ENCODE measurements at regions not wholly inside any gene's neighbourhood (a gene's known extent, or its start where the extent isn't known, plus 50 kb on each side); places are given as distances from the start of the nearest gene placed in this dataset.
A peak's percentile ranks its signal among the peaks of the same experiment; 100 is the strongest.

DNA sequence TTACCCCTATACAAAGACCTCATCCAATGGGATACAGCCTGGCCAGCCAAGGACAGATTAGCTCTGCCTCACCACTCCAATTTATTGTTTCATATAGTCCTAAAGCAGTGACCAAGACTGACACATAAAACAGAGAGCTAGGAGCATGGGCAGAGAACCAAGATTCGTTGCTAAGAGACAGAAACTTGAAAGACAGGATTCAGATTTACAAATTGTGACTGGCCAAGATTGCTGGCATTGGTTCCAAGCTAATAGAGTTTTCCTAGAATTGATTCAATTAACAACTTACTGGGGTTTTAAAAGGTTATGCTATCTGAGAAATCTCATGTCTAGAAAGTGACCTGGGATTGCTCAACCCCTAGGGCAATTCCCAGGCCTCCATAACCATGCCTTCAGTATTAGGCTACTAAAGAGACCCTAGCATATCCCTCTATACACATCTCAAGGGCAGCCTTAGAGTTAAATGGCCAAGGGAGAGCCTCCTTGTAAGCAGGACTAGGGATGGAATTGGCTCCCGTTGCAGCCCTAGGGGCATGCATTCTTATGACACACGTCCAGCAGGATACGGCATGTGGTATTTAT, 75.6 kb downstream of the ICOS start:
- DNase-seq = no peak

DNA sequence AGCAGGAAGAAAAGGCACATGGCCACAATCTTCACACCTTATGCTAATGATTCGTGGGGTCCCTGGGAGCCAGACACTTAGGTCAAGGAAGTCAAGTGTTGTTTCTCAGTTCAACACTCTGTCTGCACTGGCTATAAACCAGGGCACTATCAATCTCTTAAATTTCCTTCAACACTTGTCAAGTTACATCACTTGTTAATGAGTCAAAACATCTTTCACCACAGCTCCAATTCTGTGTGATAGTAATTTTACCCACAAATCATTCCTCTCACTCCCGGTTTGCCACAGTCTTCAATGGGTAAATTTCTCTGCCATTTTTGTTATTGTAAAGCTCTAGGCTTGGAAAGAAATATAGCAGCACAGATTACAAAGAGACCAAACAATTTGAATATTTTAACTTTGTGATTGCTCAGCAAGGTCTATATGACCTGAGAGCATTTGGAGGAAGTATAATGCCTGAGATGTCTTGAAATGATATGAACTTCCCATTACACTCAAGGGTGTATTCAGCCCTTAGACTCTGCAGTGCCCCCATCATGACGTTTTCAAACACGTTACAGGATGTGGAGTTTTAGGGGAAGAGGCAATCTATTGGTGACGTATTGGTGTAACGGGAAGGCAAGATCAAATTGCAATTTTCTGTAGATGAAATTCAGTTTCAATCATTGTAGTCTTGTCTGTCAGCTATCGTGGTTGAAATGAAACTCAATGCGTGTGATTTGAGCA, 78.7 kb downstream of the ICOS start:
- peak; percentile 49 to 80 for DNase-seq

DNA sequence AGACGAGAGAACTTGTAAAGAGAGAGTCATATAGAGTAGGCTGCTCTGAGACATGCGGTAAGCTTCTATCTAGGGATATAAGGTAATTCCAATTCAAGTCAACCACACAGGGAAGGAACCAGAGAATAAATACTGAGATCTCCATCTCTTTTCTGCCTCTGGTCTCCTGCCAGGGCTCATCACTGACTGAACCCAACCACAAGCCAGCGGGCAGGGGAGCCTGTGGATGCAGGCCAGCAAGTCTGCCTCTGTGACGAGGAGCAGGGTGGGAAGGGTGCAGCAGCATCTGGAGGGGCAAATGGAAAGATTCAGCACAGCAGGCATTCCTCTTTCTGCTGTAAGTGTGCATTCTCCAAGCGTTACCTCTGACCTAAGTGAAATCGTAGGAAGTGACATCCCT, 82.2 kb downstream of the ICOS start:
- DNase-seq = no peak

DNA sequence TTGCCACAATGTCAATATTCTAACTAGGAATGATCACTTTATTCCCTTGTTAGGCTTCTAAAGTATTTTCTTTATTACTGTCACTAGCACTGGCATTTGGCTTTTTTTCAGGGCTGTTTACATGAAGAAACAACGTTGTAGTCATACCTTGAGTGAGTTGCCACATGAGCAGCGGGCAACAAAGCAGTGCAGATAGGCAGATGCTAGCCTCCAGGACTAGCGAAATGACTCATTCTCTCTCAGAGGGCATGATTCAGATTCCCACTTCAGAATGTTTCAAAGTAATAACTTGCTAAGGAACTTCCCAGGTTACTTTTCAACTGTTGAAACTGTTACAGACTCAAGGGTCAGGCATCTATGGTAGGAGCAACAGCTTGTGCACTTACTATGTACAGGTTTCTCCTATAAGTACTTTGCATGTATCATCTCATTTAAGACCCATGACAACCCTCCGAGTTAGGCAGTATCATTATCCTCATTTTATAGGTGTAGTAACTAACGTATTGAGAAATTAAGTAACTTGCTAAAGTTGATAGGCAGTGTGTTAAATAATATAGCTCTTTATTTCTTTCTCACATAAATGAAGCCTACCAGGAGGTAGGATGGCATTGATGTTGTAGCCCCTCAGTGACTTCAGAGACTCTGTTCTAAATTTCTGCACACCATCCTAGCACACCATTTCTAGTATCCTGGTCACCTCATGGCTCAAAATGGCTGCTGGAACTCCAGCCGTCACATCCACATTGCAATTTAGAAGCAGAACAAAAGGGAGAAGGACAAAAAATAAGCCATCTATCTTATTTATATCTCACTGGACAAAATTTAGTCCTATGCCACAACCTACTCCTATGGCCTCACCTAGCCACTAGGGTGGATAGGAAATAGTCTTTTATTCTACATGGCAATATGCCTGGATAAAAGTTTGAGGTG, 83.3 kb downstream of the ICOS start:
- no peak for DNase-seq

DNA sequence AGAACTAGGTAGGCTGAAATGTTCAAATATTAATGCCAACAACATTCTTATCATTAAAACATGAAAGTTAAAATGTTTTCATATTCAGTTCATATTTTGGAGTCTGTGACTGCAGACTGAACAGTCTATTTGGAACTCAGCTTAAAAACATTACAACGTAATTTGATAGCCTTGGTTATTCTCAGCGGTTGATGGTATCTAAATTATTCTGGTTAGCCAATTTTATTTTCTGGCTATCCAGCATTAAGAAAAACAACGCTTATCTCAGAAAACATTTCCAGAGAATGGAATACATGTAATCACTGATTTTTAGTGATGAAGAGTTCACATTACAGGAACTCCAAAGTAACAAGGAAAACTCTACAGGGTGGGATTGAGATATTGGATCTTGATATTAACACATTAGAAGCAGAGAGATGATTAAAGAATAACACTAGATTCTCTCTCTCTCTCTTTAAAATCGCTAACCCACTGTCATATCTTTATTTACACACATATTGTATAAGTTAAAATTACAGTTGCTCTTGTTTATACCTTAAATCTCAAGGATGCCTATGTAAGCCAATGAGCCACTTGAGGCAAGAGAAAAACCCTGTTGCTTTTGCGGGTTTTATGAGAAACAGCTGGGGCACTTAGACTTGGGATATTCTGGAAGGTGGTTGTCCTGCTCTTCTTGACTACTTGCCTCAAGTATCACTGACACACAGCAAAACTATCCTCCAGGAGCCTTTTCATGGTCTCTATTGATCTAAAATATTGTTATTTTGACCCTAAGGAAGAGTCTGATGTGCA, 84.9 kb downstream of the ICOS start:
- no peak for DNase-seq

DNA sequence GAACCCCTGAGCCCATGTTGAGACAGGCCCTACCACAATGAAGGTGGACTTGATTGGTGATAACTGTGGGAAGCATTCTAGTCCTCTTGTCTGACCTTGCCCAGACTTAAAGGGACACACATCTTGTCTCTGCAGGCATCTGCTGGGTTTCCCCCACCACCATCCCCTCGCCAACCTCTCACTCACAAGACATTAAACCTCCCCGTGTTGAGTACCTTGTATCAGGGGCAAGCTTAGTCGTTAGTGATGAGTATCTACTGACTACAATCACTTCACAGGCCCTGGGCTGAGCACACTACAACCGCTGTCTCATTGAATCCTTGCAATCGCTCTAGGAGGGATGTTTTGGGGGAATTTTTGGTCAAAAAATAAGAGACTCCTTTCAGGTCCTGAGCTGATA, 86.0 kb downstream of the ICOS start:
- no peak for DNase-seq

DNA sequence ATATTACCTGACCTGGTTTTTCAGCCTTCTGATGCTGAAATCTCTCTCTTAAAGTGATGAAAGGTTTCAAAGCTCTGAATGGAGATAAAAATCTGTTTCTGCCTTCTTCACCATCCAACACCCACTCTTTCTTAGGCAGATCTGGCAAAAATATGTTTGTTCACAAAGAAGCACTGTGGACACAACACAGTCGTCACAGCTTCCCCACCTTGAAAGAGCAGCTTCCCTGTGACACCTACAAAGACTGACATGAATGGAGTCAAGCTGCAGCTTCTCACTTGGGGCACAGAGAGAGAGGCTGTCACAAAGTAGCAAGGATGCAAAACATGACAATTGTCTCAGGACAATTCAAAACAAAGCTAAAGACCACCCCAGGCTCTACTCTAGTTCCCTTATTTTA, 86.5 kb downstream of the ICOS start:
- no peak for DNase-seq

DNA sequence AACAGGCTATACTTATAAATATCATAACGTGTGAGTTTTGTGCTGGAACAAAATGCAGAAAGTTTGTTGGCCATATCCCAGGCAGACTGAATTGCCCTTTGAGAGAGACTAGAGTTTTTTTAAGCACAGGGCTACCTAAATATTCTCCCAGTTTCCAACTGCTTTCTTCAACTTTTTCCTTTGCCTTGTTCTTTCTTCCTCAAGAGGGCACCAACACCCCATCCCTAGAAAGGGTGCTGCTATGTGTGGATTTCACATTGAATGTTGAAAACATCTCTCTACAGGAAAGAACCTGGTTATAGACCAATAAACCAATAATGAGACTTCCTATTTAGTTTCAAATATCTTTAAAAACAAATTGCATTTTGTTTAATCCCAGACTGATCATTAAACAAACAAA, 87.9 kb downstream of the ICOS start:
- no peak for DNase-seq

DNA sequence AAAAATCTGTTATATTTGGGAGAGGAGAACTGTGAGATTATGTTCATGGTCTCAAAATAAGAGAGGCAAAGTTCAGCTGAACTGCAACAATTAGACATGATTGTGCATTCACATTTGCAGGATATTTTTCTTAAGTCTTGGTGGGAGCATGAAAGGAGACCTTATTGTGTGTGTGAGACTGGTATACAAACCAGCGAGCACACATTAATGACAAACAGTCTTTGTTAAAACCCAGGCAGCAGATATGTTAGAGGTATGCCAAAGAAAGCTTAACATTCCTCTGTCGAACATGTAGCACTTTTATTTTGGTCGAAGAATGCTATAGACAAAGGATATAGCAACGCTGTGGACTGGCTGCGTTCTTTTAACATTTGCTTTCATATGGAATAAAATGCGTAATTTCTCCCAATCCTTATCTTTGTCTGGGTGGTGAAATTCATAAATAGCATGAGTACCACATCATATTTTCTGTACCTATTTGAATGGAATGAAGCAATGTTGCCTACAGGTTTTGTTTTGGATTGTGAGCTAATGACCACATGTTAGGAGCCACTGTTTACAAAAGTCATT, 88.4 kb downstream of the ICOS start:
- no peak for DNase-seq

DNA sequence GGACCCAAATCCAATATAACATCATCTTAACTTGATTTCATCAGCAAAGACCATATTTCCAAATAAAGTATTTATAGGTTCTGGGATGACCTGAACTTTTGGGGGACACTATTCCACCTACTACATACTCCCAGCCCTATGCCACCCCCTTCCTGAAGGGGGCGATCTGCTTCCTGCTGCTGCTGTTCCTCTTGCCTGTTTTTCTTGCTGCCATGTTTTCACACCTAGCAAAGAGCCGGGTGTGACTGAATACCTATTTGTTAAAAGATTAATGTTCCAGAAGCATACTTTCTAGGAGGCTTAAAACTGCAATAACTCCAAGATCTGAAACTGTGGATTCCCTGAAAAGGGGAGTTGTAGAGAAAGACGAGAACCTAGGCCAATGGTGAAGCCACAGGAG, 89.7 kb downstream of the ICOS start:
- DNase-seq = no peak

DNA sequence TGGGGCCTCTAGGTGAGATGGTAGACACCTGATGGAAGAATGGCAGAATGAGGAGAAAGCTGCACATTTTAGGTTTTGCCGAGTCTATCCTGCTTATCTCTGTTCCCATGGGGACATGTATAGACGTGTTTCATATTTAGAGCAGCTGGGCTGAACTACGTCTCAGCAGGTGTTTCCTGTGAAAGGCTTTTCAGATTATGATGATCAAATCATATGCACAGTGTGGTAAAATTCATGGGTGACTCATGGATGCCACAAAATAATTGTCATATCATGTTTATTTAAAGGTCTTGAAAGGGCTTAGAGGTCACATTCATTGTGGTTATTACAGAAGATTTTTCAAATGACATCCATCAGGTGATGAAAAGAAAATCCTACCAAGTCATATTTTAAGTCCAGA, 90.5 kb downstream of the ICOS start:
- DNase-seq = peak; percentile 12 to 59

DNA sequence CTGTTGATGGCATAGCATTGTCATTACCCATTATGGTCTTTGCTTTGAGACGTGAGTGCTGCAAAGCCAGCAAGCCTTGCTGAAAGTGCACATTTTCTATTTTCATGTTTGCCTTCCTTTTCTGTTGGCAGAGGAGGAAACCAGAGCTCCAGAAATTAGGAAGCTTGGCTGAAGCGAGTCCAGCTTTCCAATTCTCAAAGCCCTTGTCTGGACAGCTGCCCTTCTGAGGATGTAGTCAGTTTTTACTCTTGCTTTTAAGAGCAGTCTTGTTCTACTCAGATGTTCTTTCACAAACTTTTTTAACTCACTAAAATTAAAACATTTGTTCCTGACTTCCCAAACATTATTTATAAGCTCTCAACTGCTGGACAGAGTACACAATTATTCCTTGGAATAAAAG, 93.8 kb downstream of the ICOS start:
- DNase-seq = no peak

DNA sequence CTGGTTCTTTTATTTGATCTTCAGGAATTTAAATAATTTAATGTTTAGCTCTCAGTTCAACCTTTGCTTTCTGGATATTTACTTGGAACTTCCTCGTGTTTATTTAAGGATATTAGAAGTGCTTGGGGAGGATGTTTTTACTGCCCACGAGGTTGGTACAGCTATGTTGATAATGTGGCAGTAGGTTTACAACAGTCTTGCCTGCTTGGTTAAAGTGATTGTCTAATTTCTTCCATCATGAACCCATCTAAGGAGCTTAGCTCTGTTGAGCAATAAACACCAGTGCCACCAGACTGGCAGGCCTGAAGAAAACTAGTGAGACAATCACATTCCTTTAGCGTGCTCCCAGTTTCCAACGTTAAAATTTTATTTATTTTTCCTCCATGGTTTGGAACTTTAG, 94.5 kb downstream of the ICOS start:
- DNase-seq = no peak

DNA sequence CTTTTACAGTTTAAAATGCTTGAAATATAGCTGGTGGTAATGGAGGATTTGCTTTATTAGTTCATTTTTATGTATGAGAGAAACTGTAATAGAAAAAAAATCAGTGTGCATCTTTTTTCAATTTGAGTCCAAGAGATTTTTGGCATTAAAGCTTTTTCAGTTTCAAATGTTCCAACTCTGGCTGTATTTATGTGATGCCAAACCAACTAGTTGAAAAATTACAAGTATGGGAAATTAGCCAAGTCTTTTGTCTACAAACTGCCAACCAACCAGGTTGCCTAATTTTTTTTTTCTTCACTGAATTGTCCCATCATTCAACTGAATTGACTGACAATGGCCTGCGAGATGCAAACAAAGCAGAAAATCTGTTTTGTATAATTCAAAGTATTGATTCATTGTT, 95.7 kb downstream of the ICOS start:
- DNase-seq = no peak

DNA sequence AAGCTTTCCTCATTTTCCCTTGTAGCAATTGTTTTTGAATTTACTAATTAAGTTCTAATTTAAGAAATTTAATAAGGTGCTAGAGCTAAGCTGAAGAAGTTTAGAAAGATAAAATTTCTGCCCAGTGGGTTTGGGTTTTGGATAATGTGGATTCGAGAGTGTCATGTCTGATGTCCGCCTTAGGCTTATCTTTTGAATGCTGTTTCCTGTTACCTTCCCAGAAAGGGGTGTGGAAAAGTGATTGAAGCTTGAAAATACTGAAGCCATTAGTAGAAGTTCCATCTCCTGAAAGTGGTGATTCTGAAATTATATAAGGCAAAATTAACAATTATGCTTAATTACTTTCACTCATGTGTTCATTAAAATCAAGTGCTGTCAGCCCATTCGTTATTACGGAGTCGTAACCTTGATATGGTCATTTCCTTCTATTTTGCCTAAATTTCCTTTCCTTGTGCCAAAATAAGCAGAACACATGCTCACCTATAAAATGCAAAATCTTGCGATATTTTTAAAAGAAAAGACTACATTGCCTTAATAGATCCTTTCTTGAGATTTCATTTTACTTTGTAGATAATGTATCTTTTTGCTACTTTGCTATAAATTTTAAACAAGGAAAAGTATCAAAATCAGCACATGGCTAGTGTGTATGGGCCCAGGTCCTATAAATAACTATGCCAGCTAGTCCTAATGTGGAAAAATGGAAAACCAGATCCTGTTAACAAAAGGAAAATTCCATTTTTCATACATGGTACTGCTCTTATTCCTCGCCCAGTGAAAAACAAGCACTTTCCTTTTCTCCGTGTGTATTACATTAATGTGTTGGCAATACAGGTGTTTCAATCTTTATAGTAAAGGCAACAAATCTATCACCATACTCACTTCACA, 97.3 kb downstream of the ICOS start:
- DNase-seq = no peak

DNA sequence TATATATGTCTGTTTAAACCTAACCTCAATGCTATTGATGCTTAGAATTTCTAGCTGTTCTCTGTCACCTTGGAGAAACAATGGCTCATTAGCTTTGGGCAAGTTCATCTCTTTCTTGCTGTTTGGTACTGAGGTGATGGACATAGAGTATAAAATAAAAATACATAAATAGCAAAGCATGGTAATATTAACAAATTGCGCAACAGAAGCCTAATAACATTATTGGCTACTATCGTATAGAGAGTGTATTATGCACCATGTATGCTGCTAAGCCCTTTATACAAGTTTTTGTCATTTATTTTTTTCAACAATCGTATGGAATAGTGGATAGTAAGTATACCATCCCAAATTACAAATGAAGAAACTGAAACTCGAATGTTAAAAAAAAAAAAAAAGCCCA, 100.1 kb downstream of the ICOS start:
- no peak for DNase-seq

DNA sequence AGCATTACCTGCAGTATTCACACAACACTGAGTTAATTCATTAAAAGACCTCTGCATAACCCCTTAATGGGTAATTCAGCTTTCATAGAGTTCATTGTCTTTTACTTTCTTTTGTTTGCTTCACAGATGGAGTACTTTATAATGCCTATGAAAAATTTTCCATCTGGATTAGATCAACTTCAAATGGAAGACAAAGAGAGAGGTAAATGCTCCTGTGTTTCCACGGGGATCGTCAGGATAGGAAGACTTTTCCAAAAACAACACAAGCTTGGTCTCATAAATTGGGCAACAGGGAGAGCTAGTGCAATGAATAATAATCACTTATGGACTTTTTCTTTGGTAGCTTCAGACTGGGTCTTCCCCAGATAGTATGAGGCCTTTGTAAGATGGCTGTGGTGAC, 100.7 kb downstream of the ICOS start:
- DNase-seq = no peak

DNA sequence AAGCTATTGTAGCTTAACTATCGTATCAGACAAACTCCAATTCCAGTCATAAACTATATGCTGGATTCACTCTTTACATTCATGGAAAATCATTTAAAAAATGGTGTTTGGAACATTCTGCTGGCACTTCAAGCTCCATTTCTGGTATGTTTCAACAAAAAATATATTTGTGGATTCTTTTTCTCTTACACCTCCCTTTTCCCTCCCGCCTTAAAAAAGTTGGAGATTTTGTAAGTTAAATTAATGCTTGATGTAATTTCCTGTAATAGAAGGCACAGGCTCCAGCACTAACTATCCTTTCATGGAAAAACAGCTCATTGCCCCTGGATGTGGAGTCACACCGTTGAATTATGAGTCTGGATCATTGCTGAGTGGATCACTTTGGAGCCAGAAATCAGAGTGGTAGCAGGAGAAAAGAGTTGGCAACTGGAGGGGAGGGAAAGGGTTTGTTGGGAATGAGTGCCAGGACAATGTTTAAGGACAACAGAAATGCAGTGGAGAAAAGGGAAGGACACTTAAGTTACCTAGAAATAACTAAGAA, 102.8 kb downstream of the ICOS start:
- no peak for DNase-seq

DNA sequence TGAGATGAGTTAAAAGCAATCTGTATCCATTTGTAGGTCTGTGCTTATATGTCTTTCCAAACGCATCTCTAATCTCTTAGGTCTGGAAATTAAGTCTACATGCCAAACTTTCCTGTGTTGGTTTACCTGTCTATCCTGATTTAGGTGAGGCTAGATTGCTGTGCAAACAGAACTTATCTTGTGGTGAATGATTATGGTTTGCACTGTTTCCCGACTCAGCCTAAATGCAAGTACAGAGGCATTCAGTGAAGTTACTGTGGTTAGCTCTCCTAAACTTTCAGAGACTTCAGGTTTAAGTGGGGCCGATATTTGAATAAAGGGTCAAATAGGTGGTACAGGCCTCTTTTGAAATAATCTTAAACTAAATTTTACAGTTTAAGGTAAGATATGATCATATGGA, 103.5 kb downstream of the ICOS start:
- DNase-seq = no peak

DNA sequence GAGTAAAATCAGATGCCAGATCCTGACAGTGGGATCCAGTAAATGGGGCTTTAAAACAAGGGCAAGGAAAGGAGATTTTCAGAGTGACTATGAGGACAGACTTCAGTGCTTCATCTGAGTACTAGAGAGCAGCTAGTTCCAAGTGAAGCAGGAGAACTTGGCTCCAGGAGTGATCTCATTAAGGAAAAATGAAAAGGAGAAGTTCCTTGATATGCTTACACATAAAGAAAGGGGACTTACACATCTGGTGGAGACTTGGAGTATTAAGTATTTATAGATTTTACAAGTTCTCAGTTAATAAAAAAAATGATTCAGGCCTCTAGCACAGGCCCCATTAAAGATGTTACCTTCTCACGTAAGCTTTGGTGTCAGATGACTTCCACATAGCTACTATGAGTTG, 105.8 kb downstream of the ICOS start:
- DNase-seq = no peak

DNA sequence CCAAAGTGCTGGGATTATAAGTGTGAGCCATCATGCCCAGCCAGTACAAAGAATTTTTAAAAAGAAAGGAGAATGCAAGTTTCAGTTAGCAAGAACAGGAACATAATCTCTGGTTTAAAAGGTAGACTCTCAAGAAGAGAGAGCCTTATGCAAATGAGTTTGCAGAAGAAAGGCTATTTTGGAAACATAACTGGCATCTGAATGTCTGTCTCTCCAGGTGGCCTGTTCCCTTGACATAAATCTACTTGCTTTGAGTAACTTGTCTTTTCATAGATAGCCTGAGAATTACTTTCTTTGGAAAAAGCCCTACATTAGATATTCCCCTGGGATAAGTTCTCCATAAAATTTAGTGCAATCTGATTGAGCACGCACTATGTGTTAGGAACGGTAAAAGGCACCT, 109.6 kb downstream of the ICOS start:
- no peak for DNase-seq
